ENCODE measurements at regions not wholly inside any gene's neighbourhood (a gene's known extent, or its start where the extent isn't known, plus 50 kb on each side); places are given as distances from the start of the nearest gene placed in this dataset.

GRCh38 chr20:56952258-56953047 is 314.0 kb downstream of the BMP7 start:
- no peak for DNase-seq (ENCODE audit: extremely low read depth in 1 of 2, low read depth in 1 of 2)

DNA sequence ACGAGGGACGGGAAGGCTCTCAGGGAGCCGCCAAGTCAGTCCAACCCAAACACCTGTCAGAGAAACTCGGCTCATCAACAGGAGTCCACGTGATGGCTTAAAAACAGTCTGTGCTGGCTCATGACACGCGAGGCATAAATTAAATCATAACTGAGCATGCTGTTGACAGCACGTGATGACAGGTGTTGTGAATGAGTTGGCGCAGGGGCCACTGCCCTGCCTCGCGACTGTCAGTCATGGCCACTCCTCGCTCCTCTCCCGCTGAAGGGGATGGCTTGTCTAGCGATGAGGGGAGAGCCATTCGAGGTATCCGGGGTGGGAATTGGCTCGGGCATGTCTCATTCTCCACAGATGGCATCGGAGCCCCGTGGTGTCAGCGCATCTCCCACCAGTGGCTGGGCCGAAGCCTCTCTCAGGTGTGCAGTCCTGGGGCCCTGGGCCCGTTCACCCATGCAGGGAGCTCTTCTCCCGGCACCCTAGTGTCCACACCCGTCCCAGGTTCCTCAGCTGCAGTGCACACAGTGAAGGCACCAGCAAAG is 313.3 kb downstream of the BMP7 start:
- DNase-seq (ENCODE audit: extremely low read depth in 1 of 2, low read depth in 1 of 2): no peak

- DNase-seq (ENCODE audit: extremely low read depth in 1 of 2, low read depth in 1 of 2): no peak
Measured at GRCh38 chr20:56954797-56955196, 311.6 kb downstream of the BMP7 start.

DNA sequence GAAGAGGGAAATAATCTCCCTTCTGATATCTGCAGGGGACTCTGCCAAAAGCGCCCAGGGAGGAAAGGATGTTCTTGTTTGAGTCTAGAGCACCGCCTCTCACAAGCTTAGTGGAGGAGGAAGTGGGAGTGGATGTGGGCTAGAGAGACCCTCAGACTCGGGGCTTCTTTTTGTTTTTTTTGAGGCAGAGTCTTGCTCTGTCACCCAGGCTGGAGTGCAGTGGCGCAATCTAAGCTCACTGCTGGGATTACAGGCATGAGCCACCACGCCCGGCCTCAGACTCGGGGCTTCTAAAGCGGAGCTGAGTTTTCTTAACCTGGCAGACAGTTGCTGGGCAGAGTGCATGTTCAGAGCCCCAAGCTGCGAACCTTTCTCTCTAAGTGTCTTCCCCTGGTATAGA is 310.8 kb downstream of the BMP7 start:
- DNase-seq (ENCODE audit: extremely low read depth in 1 of 2, low read depth in 1 of 2): no peak

GRCh38 chr20:56956534-56956933 is 309.9 kb downstream of the BMP7 start:
- DNase-seq (ENCODE audit: extremely low read depth in 1 of 2, low read depth in 1 of 2): no peak

- DNase-seq (ENCODE audit: extremely low read depth in 1 of 2, low read depth in 1 of 2): no peak
Measured at GRCh38 chr20:56957737-56958553, 308.5 kb downstream of the BMP7 start.

DNA sequence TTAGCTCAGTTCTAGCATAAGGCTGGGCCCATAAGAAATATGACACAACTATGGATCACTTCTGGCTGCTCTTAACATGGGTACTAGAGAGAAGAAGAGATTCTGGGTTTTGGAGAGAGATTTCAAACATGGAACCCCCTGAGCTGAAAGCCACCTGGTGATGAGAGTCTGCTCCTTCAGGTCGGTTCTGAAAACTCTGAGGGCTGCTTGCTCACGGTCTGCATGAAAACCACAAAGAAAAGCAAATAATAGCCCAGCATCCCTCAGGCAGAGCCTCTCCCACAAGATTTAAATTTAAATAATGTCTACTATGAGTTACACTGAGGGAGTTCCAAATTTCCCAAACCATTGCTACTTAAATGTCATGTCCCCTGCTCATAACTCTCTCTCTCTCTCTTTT is 301.5 kb downstream of the BMP7 start:
- DNase-seq (ENCODE audit: extremely low read depth in 1 of 2, low read depth in 1 of 2): no peak

GRCh38 chr20:56967916-56968315 is 298.5 kb downstream of the BMP7 start:
- DNase-seq (ENCODE audit: extremely low read depth in 1 of 2, low read depth in 1 of 2): no peak

GRCh38 chr20:56968376-56969048 is 297.9 kb downstream of the BMP7 start:
- no peak for DNase-seq (ENCODE audit: extremely low read depth in 1 of 2, low read depth in 1 of 2)

GRCh38 chr20:56974499-56975250 is 291.8 kb downstream of the BMP7 start:
- DNase-seq (ENCODE audit: extremely low read depth in 1 of 2, low read depth in 1 of 2): no peak

DNA sequence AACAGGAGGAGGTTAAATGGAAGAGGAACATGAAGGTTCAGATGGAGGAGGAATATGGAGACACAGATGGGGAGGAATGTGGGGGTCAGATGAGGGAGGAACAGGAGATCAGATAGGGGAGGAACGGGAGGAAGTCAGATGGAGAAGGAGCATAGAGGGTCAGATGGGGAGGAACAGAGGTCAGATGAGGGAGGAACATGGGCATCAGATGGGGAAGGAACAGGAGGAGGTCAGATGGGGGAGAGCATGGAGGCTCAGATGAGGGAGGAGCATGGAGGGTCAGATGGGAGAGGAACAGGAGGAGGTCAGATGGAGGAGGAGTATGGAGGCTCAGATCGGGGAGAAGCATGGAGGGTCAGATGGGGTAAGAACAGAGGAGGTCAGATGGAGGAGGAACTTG is 290.6 kb downstream of the BMP7 start:
- DNase-seq (ENCODE audit: extremely low read depth in 1 of 2, low read depth in 1 of 2): no peak

DNA sequence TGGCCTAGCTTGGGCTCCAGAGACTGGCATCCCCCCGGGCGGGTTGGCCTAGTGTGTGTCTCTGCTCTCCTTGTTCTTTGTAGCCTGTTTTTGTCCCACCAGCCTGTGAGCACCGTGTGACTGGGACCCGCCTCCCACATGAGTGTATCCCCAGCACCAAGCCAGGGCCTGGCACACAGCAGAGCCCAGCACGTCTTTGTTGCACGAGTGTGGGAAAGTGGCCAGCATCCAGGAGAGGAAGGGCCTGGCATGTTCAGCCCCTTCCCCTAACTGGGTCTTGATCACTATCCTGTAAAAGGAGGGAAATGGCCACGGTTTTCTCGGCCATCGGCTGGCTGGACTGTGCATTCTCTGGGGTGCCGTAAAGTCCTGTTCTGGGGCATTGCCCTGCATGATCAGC is 290.1 kb downstream of the BMP7 start:
- no peak for DNase-seq (ENCODE audit: extremely low read depth in 1 of 2, low read depth in 1 of 2)

DNA sequence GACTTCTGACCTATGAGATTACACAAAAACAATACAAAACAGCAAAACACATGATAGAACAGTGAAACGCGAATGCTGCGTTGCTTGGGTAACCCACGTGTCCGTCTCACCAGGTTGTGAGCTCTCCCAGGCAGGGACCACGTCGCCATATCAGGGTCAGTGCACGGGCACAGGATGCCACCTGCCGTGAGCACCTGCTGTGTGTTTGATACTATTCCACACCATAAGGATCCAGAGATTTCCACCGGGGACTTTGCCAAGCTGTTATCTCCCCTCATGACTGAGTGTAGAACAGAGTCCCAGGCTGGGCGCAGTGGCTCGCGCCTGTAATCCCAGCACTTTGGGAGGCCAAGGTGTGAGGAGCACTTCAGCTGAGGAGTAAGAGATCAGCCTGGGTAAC is 288.0 kb downstream of the BMP7 start:
- DNase-seq (ENCODE audit: extremely low read depth in 1 of 2, low read depth in 1 of 2): no peak

DNA sequence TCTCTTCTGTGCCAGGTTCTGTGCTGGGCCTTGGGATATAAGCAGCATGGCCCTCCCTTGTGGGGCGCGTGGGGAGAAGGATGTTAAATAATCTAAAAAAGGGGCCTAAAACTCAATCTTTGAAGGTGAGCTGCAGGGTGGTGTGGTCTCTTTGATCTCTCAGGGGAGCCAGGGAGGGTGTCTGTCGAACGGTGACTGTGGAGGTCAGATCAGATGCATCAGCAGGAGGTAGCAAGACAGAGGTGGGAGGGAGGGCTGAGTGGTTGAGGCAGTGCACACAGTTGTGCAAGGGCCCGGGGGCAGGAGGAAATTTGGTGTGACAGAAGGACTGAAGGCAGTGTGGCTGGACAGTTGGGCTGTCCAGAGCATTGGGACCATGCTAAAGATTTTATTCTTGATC is 287.3 kb downstream of the BMP7 start:
- no peak for DNase-seq (ENCODE audit: extremely low read depth in 1 of 2, low read depth in 1 of 2)

DNA sequence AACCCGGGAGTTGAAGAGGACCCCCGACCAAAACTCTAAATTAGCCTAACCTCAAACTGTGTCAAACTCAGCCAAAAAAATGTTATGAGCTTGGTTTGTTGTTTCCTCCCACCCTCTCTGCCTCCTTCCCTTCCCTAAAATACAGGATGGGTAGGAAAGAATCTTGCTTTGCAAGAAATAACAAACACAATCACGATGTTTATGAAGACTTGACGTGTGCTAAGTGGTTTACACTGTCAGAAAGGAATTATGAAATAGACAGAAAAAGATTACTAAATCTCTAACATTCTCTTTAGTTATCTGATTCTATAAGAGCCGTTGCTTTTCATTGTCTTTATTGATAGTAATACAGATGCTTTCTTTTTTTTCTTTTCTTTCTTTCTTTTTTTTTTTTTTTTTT is 285.1 kb downstream of the BMP7 start:
- DNase-seq (ENCODE audit: extremely low read depth in 1 of 2, low read depth in 1 of 2): no peak

DNA sequence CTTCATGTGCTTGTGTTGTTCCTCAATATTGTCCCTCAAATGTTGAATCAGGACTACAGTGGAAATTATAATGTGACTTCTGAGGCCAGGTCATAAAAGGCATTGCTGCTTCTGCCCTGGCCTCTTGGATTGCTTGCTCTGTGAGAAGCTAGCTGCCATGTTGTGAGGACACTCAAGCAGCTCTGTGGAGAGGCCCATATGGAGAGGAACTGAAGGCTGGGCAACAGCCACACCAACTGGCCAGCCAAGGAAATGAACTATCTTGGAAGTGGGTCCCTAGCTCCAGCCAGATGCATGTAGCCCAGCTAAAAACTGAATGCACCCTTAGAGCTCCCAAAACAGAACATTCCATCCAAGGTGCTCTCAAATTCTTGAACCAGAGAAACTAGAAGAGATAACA is 282.6 kb downstream of the BMP7 start:
- DNase-seq (ENCODE audit: extremely low read depth in 1 of 2, low read depth in 1 of 2): no peak

DNA sequence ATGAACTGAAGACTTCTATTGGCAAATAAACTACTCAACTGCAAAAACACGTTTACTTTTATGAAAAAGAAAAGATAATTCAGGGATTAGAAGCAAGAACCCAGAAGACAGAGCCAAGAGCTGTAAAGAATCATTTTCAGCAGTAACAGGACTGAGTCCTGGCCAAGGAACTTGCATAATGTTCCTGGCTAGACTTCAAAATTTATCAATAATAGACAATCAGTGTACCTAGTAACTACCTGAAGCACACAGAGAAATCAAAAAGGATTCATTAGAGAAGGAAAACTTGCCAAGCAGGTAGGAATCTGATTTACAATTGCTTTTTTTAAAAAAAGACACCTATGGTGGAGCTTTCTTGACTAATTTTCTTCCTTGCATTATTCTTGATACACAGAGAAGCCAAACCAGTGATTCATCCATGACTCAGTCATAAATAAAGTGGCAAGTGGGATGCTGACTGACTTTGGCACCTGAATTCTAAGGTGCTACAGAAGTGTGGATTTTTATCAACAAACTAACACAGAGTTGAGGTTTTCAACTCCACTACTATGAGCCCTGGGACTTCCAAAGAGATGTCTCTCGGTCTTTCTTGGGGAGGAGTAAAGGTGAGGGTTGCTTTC is 281.3 kb downstream of the BMP7 start:
- no peak for DNase-seq (ENCODE audit: extremely low read depth in 1 of 2, low read depth in 1 of 2)

DNA sequence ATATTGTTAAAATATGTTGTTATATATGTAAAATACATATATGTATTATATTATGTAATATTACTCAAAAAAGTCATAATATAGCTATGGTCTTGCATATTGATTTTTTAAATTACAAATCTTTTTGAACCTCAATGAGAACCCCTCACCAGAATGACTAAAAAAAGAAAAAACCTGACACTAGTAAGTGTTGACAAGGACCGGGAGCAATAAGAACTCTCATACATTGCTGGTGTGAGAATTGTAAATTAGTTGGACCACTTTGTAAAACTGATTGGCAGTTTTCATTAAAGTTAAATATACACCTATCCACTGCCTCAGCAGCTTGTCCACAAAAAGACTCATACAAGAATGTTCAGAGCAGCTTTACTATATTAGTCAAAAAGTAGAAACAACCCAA is 280.0 kb downstream of the BMP7 start:
- DNase-seq (ENCODE audit: extremely low read depth in 1 of 2, low read depth in 1 of 2): no peak

- DNase-seq (ENCODE audit: extremely low read depth in 1 of 2, low read depth in 1 of 2): no peak
Measured at GRCh38 chr20:56986931-56987720, 279.3 kb downstream of the BMP7 start.

GRCh38 chr20:56987986-56988385 is 278.5 kb downstream of the BMP7 start:
- no peak for DNase-seq (ENCODE audit: extremely low read depth in 1 of 2, low read depth in 1 of 2)

Data from stimulated activated CD8-positive, alpha-beta memory T cell treated with anti-CD3 and anti-CD28 coated beads, Interleukin-7, amount 100 ng/mL, for 48 hours (primary cell).